Lower lobe of right lung (tissue), 2 donors: ENCODE measurements at regions not wholly inside any gene's neighbourhood (a gene's known extent, or its start where the extent isn't known, plus 50 kb on each side); places are given as distances from the start of the nearest gene placed in this dataset.

Experiments used
- ATAC-seq, 2 donors: fragments of 200-7000 bp; cut with Tn5 transposase; one replicate each; pipeline ENCODE4 v1.9.1; 2020 to 2022; ENCODE audit warnings: mild to moderate bottlenecking in 2 of 2, moderate library complexity in 2 of 2
- DNase-seq: peaks from one replicate; pipeline ENCODE4 v3.0.0-alpha.2; 2020
- H3K27ac ChIP-seq: fragments of 200-600 bp; one replicate; pipeline ENCODE4 v1.8.0; 2022
- H3K27me3 ChIP-seq: fragments of 200-600 bp; one replicate; pipeline ENCODE4 v1.8.0; 2022; ENCODE audit warnings: low read depth
- H3K36me3 ChIP-seq: fragments of 200-600 bp; one replicate; pipeline ENCODE4 v1.8.0; 2022; ENCODE audit warnings: mild to moderate bottlenecking
- H3K4me1 ChIP-seq: fragments of 200-600 bp; one replicate; pipeline ENCODE4 v1.8.0; 2022
- H3K4me3 ChIP-seq: fragments of 200-600 bp; one replicate; pipeline ENCODE4 v1.8.0; 2022; ENCODE audit warnings: mild to moderate bottlenecking
- H3K9me3 ChIP-seq: fragments of 200-600 bp; one replicate; pipeline ENCODE4 v1.8.0; 2022
- CTCF ChIP-seq: fragments of 200-600 bp; IDR thresholded peaks from one replicate; pipeline ENCODE4 v1.8.0; 2022; ENCODE audit warnings: antibody characterized with exemption, mild to moderate bottlenecking
- intact Hi-C: fragments of 100-400 bp; cut with DNase I; formaldehyde crosslinking; loops from one replicate; pipeline ENCODE4 v1.11.0; 2022
- donor health status: DM: no; HTN: yes; CAD: no; lungs with severe emphysema.

- no peaks in the 10 kb centered on the region for H3K9me3 ChIP-seq
These were observed 290.2 kb upstream of the USP24 start for GRCh38 chr1:55505326-55505725.

GRCh38 chr1:55504306-55504731 is 289.2 kb upstream of the USP24 start:
- DNase-seq (no peak), ATAC-seq (no peak)
- TF ChIP-seq CTCF = no peak
- Histone ChIP-seq H3K27ac (no peak overlapping the region), H3K27me3 (no peaks in the 10 kb centered on the region), H3K4me1 (no peaks in the 10 kb centered on the region), H3K4me3 (no peak overlapping the region), H3K9me3 (no peaks in the 10 kb centered on the region), H3K36me3 (no peaks in the 10 kb centered on the region)
- intact Hi-C loops = no loop called here

More at GRCh38 chr1:55505326-55505725, 290.2 kb upstream of the USP24 start:
- H3K27me3 ChIP-seq = no peaks in the 10 kb centered on the region
- DNase-seq (no peak), ATAC-seq (no peak)
- H3K36me3 ChIP-seq = no peaks in the 10 kb centered on the region
- H3K27ac ChIP-seq = no peak overlapping the region
- intact Hi-C loops = no loop called here
- H3K4me1 ChIP-seq = no peaks in the 10 kb centered on the region
- H3K4me3 ChIP-seq = no peak overlapping the region
- no peak for TF ChIP-seq CTCF

- TF ChIP-seq CTCF = no peak
- Histone ChIP-seq H3K9me3 (no peaks in the 10 kb centered on the region), H3K4me3 (no peak overlapping the region), H3K4me1 (no peaks in the 10 kb centered on the region), H3K27me3 (no peaks in the 10 kb centered on the region), H3K27ac (no peak overlapping the region), H3K36me3 (no peaks in the 10 kb centered on the region)
- DNase-seq = no peak
- ATAC-seq = no peak
- intact Hi-C loops = no loop called here
These were observed 288.6 kb upstream of the USP24 start for GRCh38 chr1:55503663-55504305.

- no peak for TF ChIP-seq CTCF
- ATAC-seq = no peak
- Histone ChIP-seq H3K36me3 (no peaks in the 10 kb centered on the region), H3K9me3 (no peaks in the 10 kb centered on the region), H3K27me3 (no peaks in the 10 kb centered on the region), H3K4me1 (no peaks in the 10 kb centered on the region), H3K27ac (no peak overlapping the region), H3K4me3 (no peak overlapping the region)
- no peak for DNase-seq
- intact Hi-C loops = no loop called here
These were observed 285.4 kb upstream of the USP24 start for GRCh38 chr1:55500601-55501000.

- no peaks in the 10 kb centered on the region for H3K9me3 ChIP-seq
- TF ChIP-seq CTCF = no peak
- H3K36me3 ChIP-seq = no peaks in the 10 kb centered on the region
- ATAC-seq = no peak
- H3K27ac ChIP-seq = no peak overlapping the region
- intact Hi-C loops = no loop called here
- no peak overlapping the region for H3K4me3 ChIP-seq
- H3K4me1 ChIP-seq = no peaks in the 10 kb centered on the region
- no peak for DNase-seq
- H3K27me3 ChIP-seq = no peaks in the 10 kb centered on the region
These were observed 275.4 kb upstream of the USP24 start for GRCh38 chr1:55490547-55490946.
